ENCODE measurements at regions not wholly inside any gene's neighbourhood (a gene's known extent, or its start where the extent isn't known, plus 50 kb on each side); places are given as distances from the start of the nearest gene placed in this dataset.

GRCh38 chr6:95288251-95288650, 289.1 kb upstream of the MANEA start:
- no peaks in the 10 kb centered on the region for H3K9me3 ChIP-seq (ENCODE audit: control insufficient read depth, insufficient read depth, low read depth, low read length)
- no peak overlapping the region for H3K4me2 ChIP-seq (ENCODE audit: extremely low read depth, insufficient read depth, low read length)
- H3K36me3 ChIP-seq (ENCODE audit: control insufficient read depth, insufficient read depth, low read length), result no peaks in the 10 kb centered on the region
- H3K79me2 ChIP-seq (ENCODE audit: control insufficient read depth, insufficient read depth, low read length), result no peaks in the 10 kb centered on the region
- no peak overlapping the region for H3K9ac ChIP-seq (ENCODE audit: insufficient read depth, low read length)
- H3K4me1 ChIP-seq (ENCODE audit: control insufficient read depth, extremely low read depth, insufficient read depth, low read length), result no peaks in the 10 kb centered on the region
- H3K27ac ChIP-seq (ENCODE audit: insufficient read depth, low read length), result no peak overlapping the region
- H3K4me3 ChIP-seq (replicated peaks in 1 of 4; ENCODE audit: control extremely low read depth in 1 of 4, insufficient read depth in 1 of 4, low read depth in 3 of 4, low read length in 4 of 4), result no peak overlapping the region
- no peak overlapping the region for H2AFZ ChIP-seq (ENCODE audit: low read length)
- no peaks in the 10 kb centered on the region for H3K27me3 ChIP-seq (ENCODE audit: control insufficient read depth, insufficient read depth, low read length)
- no peak for DNase-seq (ENCODE audit: low read depth in 2 of 2)
- no peaks in the 10 kb centered on the region for H4K20me1 ChIP-seq (ENCODE audit: control insufficient read depth, extremely low read depth, insufficient read depth, low read length)
- no peak for TF ChIP-seq CTCF (conservative IDR thresholded peaks at IDR 0.05 in 1 of 2, IDR thresholded peaks at IDR 0.05 in 1 of 2; ENCODE audit: low read depth in 1 of 2, low read length in 2 of 2)

DNA sequence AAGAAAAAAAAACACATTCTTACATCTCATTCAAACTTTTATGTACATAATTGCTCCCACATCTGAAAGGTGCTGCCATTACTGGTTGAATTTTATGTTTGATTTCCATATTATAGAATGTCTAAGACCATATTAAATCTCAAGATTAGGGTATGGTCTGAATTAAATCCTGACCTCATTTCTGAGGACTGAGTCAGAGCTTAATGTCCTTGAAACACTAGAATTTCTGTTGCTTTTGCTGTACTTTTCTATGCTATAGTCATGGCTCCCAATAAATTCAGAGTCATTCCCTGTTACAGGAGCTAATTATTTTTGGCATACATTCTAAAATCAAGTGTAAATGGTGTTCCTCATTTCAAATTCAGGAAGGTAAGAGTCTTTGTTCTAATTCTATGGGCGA, 285.3 kb upstream of the MANEA start:
- DNase-seq (ENCODE audit: low read depth in 2 of 2), result no peak
- Histone ChIP-seq H3K79me2 (ENCODE audit: control insufficient read depth, insufficient read depth, low read length) (no peaks in the 10 kb centered on the region), H3K27ac (ENCODE audit: insufficient read depth, low read length) (no peak overlapping the region), H3K4me2 (ENCODE audit: extremely low read depth, insufficient read depth, low read length) (no peak overlapping the region), H3K4me3 (replicated peaks in 1 of 4; ENCODE audit: control extremely low read depth in 1 of 4, insufficient read depth in 1 of 4, low read depth in 3 of 4, low read length in 4 of 4) (no peak overlapping the region), H2AFZ (ENCODE audit: low read length) (no peak overlapping the region), H3K9ac (ENCODE audit: insufficient read depth, low read length) (no peak overlapping the region), H3K9me3 (ENCODE audit: control insufficient read depth, insufficient read depth, low read depth, low read length) (no peaks in the 10 kb centered on the region), H3K36me3 (ENCODE audit: control insufficient read depth, insufficient read depth, low read length) (no peaks in the 10 kb centered on the region), H4K20me1 (ENCODE audit: control insufficient read depth, extremely low read depth, insufficient read depth, low read length) (no peaks in the 10 kb centered on the region), H3K27me3 (ENCODE audit: control insufficient read depth, insufficient read depth, low read length) (no peaks in the 10 kb centered on the region), H3K4me1 (ENCODE audit: control insufficient read depth, extremely low read depth, insufficient read depth, low read length) (no peaks in the 10 kb centered on the region)
- no peak for TF ChIP-seq EZH2 (IDR thresholded peaks at IDR 0.05; ENCODE audit: low read length, missing control alignments)

DNA sequence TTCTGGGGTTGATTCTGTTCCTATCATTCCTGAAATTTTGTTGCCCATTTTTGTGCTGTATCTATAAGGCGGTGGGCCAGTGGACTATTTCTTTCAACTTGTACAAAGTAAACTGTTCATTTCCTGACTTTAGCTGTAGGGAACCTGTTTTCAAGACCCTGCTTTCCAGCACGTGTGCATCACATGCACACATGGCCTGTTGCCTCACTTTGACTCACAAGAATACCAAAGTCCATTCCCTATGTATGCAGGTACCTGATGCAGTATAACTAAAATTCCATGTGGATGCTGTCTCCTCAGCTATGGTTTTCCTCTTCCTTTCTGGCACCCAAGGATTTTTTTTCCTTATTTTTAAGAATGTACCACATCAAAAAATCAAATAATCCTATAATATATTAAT, 284.1 kb upstream of the MANEA start:
- no peak overlapping the region for H3K9ac ChIP-seq (ENCODE audit: insufficient read depth, low read length)
- no peak overlapping the region for H2AFZ ChIP-seq (ENCODE audit: low read length)
- no peaks in the 10 kb centered on the region for H3K4me1 ChIP-seq (ENCODE audit: control insufficient read depth, extremely low read depth, insufficient read depth, low read length)
- no peaks in the 10 kb centered on the region for H4K20me1 ChIP-seq (ENCODE audit: control insufficient read depth, extremely low read depth, insufficient read depth, low read length)
- H3K4me3 ChIP-seq (replicated peaks in 1 of 4; ENCODE audit: control extremely low read depth in 1 of 4, insufficient read depth in 1 of 4, low read depth in 3 of 4, low read length in 4 of 4), result no peak overlapping the region
- H3K4me2 ChIP-seq (ENCODE audit: extremely low read depth, insufficient read depth, low read length), result no peak overlapping the region
- H3K79me2 ChIP-seq (ENCODE audit: control insufficient read depth, insufficient read depth, low read length), result no peaks in the 10 kb centered on the region
- TF ChIP-seq EZH2 (IDR thresholded peaks at IDR 0.05; ENCODE audit: low read length, missing control alignments), result no peak
- TF ChIP-seq CTCF (conservative IDR thresholded peaks at IDR 0.05 in 1 of 2, IDR thresholded peaks at IDR 0.05 in 1 of 2; ENCODE audit: low read depth in 1 of 2, low read length in 2 of 2), result no peak
- H3K27ac ChIP-seq (ENCODE audit: insufficient read depth, low read length), result no peak overlapping the region
- DNase-seq (ENCODE audit: low read depth in 2 of 2), result no peak
- H3K9me3 ChIP-seq (ENCODE audit: control insufficient read depth, insufficient read depth, low read depth, low read length), result no peaks in the 10 kb centered on the region
- H3K36me3 ChIP-seq (ENCODE audit: control insufficient read depth, insufficient read depth, low read length), result no peaks in the 10 kb centered on the region
- H3K27me3 ChIP-seq (ENCODE audit: control insufficient read depth, insufficient read depth, low read length), result no peaks in the 10 kb centered on the region

DNA sequence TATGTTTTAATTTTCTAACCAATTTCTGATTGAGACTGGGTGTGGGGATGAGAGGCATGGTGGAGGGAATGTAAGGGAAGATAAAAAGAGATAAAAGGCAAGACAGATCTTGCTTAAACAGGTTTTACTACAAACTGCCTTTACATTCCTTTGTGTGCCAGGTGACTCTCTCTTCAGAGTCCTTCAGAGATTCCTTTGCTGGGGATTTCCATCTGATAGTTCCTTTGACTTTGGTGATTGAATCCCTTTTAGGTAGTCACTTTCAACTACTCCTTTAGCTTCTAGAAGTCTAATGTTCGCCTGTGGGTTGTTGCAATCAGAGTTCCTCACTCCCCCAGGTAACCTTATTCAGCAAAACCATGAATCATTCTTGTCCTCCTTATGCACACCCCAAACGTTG, 283.3 kb upstream of the MANEA start:
- H3K9me3 ChIP-seq (ENCODE audit: control insufficient read depth, insufficient read depth, low read depth, low read length), result no peaks in the 10 kb centered on the region
- no peak for TF ChIP-seq CTCF (conservative IDR thresholded peaks at IDR 0.05 in 1 of 2, IDR thresholded peaks at IDR 0.05 in 1 of 2; ENCODE audit: low read depth in 1 of 2, low read length in 2 of 2)
- TF ChIP-seq EZH2 (IDR thresholded peaks at IDR 0.05; ENCODE audit: low read length, missing control alignments), result no peak
- no peak overlapping the region for H2AFZ ChIP-seq (ENCODE audit: low read length)
- H4K20me1 ChIP-seq (ENCODE audit: control insufficient read depth, extremely low read depth, insufficient read depth, low read length), result no peaks in the 10 kb centered on the region
- H3K4me2 ChIP-seq (ENCODE audit: extremely low read depth, insufficient read depth, low read length), result no peak overlapping the region
- no peak overlapping the region for H3K4me3 ChIP-seq (replicated peaks in 1 of 4; ENCODE audit: control extremely low read depth in 1 of 4, insufficient read depth in 1 of 4, low read depth in 3 of 4, low read length in 4 of 4)
- H3K27me3 ChIP-seq (ENCODE audit: control insufficient read depth, insufficient read depth, low read length), result no peaks in the 10 kb centered on the region
- H3K79me2 ChIP-seq (ENCODE audit: control insufficient read depth, insufficient read depth, low read length), result no peaks in the 10 kb centered on the region
- DNase-seq (ENCODE audit: low read depth in 2 of 2), result no peak
- H3K4me1 ChIP-seq (ENCODE audit: control insufficient read depth, extremely low read depth, insufficient read depth, low read length), result no peaks in the 10 kb centered on the region
- no peak overlapping the region for H3K27ac ChIP-seq (ENCODE audit: insufficient read depth, low read length)
- H3K9ac ChIP-seq (ENCODE audit: insufficient read depth, low read length), result no peak overlapping the region
- H3K36me3 ChIP-seq (ENCODE audit: control insufficient read depth, insufficient read depth, low read length), result no peaks in the 10 kb centered on the region
